Stomach (tissue), 4 donors: ENCODE measurements at regions not wholly inside any gene's neighbourhood (a gene's known extent, or its start where the extent isn't known, plus 50 kb on each side); places are given as distances from the start of the nearest gene placed in this dataset.

Experiments used
- EP300 ChIP-seq: sonication (generic); formaldehyde crosslinking; IDR thresholded peaks from one replicate; pipeline ENCODE4 v1.6.1; 2017; ENCODE audit warnings: antibody characterized with exemption
- POLR2A ChIP-seq, 4 donors: fragments of 450-650 bp; IDR thresholded peaks; one replicate each; pipeline ENCODE4 v1.6.1; 2016; ENCODE audit warnings: antibody characterized with exemption in 4 of 4, control low read depth in 2 of 4, mild to moderate bottlenecking in 1 of 4, moderate library complexity in 1 of 4
- POLR2AphosphoS5 ChIP-seq, 3 donors: sonication (generic); formaldehyde crosslinking; IDR thresholded peaks; one replicate each; pipeline ENCODE4 v1.6.1; 2016; ENCODE audit warnings: antibody characterized with exemption in 3 of 3
- TF ChIP-seq, protein P1 (sequence below), 7 experiments: fragments of 450-650 bp in 4 of 7; fragments of 200-600 bp in 3 of 7; sonication (generic) in 3 of 7; IDR thresholded peaks; one replicate each; pipeline ENCODE4 v1.5.1; 2016 to 2019; ENCODE audit warnings: antibody characterized with exemption in 7 of 7, control low read depth in 2 of 7, mild to moderate bottlenecking in 1 of 7

DNA sequence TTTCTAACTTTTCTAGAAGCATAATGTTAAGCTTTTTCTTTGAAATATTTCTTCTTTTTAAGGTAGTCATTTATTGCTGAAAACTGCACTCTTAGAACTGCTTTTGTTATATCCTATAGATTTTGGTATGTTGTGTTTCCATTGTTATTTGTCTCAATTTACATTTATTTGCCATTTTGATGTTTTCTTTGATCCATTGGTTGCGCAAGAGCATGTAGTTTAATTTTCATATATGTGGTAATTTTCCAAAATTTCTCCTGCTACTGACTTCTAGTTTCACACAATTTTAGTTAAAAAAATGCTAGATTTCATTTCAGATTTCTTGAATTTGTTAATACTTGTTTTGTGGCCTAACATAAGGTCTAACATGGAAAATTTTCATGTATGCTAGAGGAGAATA, 1029.3 kb upstream of the TYRP1 start:
- no peak for TF ChIP-seq EP300
- TF ChIP-seq POLR2A (IDR thresholded peaks at IDR 0.05) = no peak
- no peak for TF ChIP-seq POLR2AphosphoS5 (IDR thresholded peaks at IDR 0.05)
- TF ChIP-seq, protein P1, sequence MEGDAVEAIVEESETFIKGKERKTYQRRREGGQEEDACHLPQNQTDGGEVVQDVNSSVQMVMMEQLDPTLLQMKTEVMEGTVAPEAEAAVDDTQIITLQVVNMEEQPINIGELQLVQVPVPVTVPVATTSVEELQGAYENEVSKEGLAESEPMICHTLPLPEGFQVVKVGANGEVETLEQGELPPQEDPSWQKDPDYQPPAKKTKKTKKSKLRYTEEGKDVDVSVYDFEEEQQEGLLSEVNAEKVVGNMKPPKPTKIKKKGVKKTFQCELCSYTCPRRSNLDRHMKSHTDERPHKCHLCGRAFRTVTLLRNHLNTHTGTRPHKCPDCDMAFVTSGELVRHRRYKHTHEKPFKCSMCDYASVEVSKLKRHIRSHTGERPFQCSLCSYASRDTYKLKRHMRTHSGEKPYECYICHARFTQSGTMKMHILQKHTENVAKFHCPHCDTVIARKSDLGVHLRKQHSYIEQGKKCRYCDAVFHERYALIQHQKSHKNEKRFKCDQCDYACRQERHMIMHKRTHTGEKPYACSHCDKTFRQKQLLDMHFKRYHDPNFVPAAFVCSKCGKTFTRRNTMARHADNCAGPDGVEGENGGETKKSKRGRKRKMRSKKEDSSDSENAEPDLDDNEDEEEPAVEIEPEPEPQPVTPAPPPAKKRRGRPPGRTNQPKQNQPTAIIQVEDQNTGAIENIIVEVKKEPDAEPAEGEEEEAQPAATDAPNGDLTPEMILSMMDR (IDR thresholded peaks at IDR 0.05) = no peak
